ENCODE measurements at regions not wholly inside any gene's neighbourhood (a gene's known extent, or its start where the extent isn't known, plus 50 kb on each side); places are given as distances from the start of the nearest gene placed in this dataset.

DNA sequence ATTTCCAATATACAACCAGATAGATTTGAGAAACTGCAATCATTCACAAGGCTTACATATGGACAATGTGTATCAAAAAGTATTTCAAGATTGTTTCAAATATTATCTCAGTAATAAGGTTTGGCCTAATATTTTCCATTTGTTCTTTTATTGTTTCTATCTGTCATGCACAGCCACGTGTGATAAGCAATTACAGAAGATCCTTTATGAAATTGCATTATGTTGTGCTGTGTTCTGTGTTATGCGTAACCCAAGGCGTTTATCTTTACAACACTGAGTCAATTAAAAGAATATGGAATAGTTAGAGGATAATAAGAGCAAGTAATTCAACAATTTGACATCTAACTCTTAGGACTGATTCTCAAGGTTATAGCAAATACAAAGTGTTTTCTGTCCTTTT, 1009.3 kb upstream of the PRMT6 start:
- no CpG with 5 or more reads among the region's 3 CpGs for WGBS (ENCODE audit: insufficient coverage)
- CTCF ChIA-PET = no interaction called here
- Histone ChIP-seq H3K79me2 (ENCODE audit: control insufficient read depth, insufficient read depth, low read length) (no peaks in the 10 kb centered on the region), H3K36me3 (replicated peaks in 1 of 2; ENCODE audit: control extremely low read depth in 1 of 2, control insufficient read depth in 1 of 2, extremely low read depth in 1 of 2, insufficient read depth in 2 of 2, low read length in 1 of 2) (no peaks in the 10 kb centered on the region), H3K27ac (ENCODE audit: low read length in 2 of 2) (no peak overlapping the region), H3K4me2 (replicated peaks; ENCODE audit: low read depth, low read length, poor library complexity, severe bottlenecking) (no peak overlapping the region), H3K4me3 (ENCODE audit: control extremely low read depth in 1 of 5, extremely low read depth in 1 of 5, insufficient read depth in 1 of 5, low read depth in 2 of 5, low read length in 4 of 5) (no peak overlapping the region), H2AFZ (ENCODE audit: insufficient read depth, low read depth, low read length, poor library complexity, severe bottlenecking) (no peak overlapping the region), H3K9me3 (ENCODE audit: control extremely low read depth in 1 of 3, control insufficient read depth in 2 of 3, insufficient read depth in 1 of 3, low read length in 2 of 3) (no peaks in the 10 kb centered on the region), H4K20me1 (ENCODE audit: control insufficient read depth, insufficient read depth, low read length, poor library complexity, severe bottlenecking) (no peaks in the 10 kb centered on the region), H3K9ac (ENCODE audit: low read length) (no peak overlapping the region), H3K4me1 (ENCODE audit: control insufficient read depth in 2 of 2, insufficient read depth in 2 of 2, low read length in 2 of 2) (no peaks in the 10 kb centered on the region), H3K27me3 (replicated peaks in 1 of 4; ENCODE audit: control extremely low read depth in 1 of 4, control insufficient read depth in 3 of 4, insufficient read depth in 4 of 4, low read length in 3 of 4) (no peaks in the 10 kb centered on the region)
- POLR2A ChIA-PET = no interaction called here
- intact Hi-C loops (cut with micrococcal nuclease) = no loop called here
- TF ChIP-seq, protein P1, sequence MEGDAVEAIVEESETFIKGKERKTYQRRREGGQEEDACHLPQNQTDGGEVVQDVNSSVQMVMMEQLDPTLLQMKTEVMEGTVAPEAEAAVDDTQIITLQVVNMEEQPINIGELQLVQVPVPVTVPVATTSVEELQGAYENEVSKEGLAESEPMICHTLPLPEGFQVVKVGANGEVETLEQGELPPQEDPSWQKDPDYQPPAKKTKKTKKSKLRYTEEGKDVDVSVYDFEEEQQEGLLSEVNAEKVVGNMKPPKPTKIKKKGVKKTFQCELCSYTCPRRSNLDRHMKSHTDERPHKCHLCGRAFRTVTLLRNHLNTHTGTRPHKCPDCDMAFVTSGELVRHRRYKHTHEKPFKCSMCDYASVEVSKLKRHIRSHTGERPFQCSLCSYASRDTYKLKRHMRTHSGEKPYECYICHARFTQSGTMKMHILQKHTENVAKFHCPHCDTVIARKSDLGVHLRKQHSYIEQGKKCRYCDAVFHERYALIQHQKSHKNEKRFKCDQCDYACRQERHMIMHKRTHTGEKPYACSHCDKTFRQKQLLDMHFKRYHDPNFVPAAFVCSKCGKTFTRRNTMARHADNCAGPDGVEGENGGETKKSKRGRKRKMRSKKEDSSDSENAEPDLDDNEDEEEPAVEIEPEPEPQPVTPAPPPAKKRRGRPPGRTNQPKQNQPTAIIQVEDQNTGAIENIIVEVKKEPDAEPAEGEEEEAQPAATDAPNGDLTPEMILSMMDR (IDR thresholded peaks at IDR 0.05) = no peak
- TF ChIP-seq EZH2 (IDR thresholded peaks at IDR 0.05; ENCODE audit: borderline replicate concordance, insufficient read depth, low read depth, low read length, poor library complexity, severe bottlenecking) = no peak
- Mint-ChIP-seq H3K4me3 (no peak overlapping the region), H3K9me3 (ENCODE audit: insufficient read depth) (no peaks in the 10 kb centered on the region), H3K4me1 (no peaks in the 10 kb centered on the region), H3K27ac (no peak overlapping the region), H3K27me3 (no peaks in the 10 kb centered on the region)
- ATAC-seq (ENCODE audit: low read depth) (no peak), DNase-seq (no peak)

DNA sequence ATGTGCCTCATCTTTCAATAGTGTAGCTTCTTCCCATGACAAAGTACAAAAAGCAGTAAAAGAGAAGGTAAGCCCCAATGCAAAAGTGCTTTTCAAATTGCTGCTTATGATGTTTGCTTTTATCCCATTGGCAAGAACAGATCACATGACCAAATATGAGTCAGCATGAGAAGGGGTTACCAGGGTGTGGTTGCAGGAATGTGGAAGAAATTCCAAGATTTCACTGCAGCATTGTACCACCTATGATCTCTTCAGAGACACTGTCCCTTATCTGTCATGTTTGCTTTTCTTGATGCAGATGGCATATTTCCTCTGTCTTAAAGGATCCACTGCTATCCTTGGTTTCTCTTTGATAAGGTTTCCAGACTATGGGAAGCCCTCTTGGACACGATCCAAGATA, 1006.9 kb upstream of the PRMT6 start:
- DNase-seq (no peak), ATAC-seq (ENCODE audit: low read depth) (no peak)
- no peak overlapping the region for H3K4me3 ChIP-seq (ENCODE audit: control extremely low read depth in 1 of 5, extremely low read depth in 1 of 5, insufficient read depth in 1 of 5, low read depth in 2 of 5, low read length in 4 of 5)
- H3K9me3 ChIP-seq (ENCODE audit: control extremely low read depth in 1 of 3, control insufficient read depth in 2 of 3, insufficient read depth in 1 of 3, low read length in 2 of 3) = no peaks in the 10 kb centered on the region
- 60% methylated on average over 1 of the region's 1 CpG for WGBS (ENCODE audit: insufficient coverage)
- no peak overlapping the region for H3K27ac ChIP-seq (ENCODE audit: low read length in 2 of 2)
- TF ChIP-seq, protein P1 (IDR thresholded peaks at IDR 0.05) = no peak
- TF ChIP-seq EZH2 (IDR thresholded peaks at IDR 0.05; ENCODE audit: borderline replicate concordance, insufficient read depth, low read depth, low read length, poor library complexity, severe bottlenecking) = no peak
- no peaks in the 10 kb centered on the region for H3K9me3 Mint-ChIP-seq (ENCODE audit: insufficient read depth)
- no peaks in the 10 kb centered on the region for H3K4me1 Mint-ChIP-seq
- H3K4me3 Mint-ChIP-seq = no peak overlapping the region
- H4K20me1 ChIP-seq (ENCODE audit: control insufficient read depth, insufficient read depth, low read length, poor library complexity, severe bottlenecking) = no peaks in the 10 kb centered on the region
- POLR2A ChIA-PET = no interaction called here
- no peak overlapping the region for H3K4me2 ChIP-seq (replicated peaks; ENCODE audit: low read depth, low read length, poor library complexity, severe bottlenecking)
- no peaks in the 10 kb centered on the region for H3K36me3 ChIP-seq (replicated peaks in 1 of 2; ENCODE audit: control extremely low read depth in 1 of 2, control insufficient read depth in 1 of 2, extremely low read depth in 1 of 2, insufficient read depth in 2 of 2, low read length in 1 of 2)
- H3K79me2 ChIP-seq (ENCODE audit: control insufficient read depth, insufficient read depth, low read length) = no peaks in the 10 kb centered on the region
- H3K27ac Mint-ChIP-seq = no peak overlapping the region
- intact Hi-C loops (cut with micrococcal nuclease) = no loop called here
- no peaks in the 10 kb centered on the region for H3K27me3 Mint-ChIP-seq
- no peaks in the 10 kb centered on the region for H3K4me1 ChIP-seq (ENCODE audit: control insufficient read depth in 2 of 2, insufficient read depth in 2 of 2, low read length in 2 of 2)
- CTCF ChIA-PET = no interaction called here
- H2AFZ ChIP-seq (ENCODE audit: insufficient read depth, low read depth, low read length, poor library complexity, severe bottlenecking) = no peak overlapping the region
- H3K9ac ChIP-seq (ENCODE audit: low read length) = no peak overlapping the region
- H3K27me3 ChIP-seq (replicated peaks in 1 of 4; ENCODE audit: control extremely low read depth in 1 of 4, control insufficient read depth in 3 of 4, insufficient read depth in 4 of 4, low read length in 3 of 4) = no peaks in the 10 kb centered on the region
